ENCODE measurements at regions not wholly inside any gene's neighbourhood (a gene's known extent, or its start where the extent isn't known, plus 50 kb on each side); places are given as distances from the start of the nearest gene placed in this dataset.

DNA sequence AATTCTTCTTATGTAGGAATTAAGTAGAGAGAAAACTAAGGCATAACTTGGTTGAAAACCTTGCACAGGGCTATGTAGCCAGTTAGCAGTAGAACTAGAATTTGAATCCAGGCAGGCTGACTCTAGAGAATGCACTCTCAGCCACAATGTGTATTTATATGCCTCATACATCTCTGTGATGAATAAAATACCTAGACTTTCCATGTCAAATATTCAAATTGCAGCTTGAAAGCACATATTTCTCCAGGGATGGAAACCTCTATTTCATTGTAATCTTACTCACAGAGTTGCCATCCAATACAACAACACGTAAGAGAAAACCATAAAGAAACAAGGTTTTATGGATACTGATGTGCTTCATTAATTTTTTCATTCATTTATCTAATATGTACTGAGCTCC lies 256.0 kb upstream of the FLRT2 start:
- H3K4me3 ChIP-seq = no peak overlapping the region
- no peaks in the 10 kb centered on the region for H3K36me3 ChIP-seq (ENCODE audit: low read depth)
- no peaks in the 10 kb centered on the region for H3K9me3 ChIP-seq
- no peaks in the 10 kb centered on the region for H3K4me1 ChIP-seq (ENCODE audit: low read depth)
- TF ChIP-seq CTCF (IDR thresholded peaks at IDR 0.05) = no peak
- ATAC-seq (no peak), DNase-seq (no peak)
- intact Hi-C loops (cut with DNase I, micrococcal nuclease) = no loop called here

- no peaks in the 10 kb centered on the region for H3K4me1 ChIP-seq (ENCODE audit: low read depth)
- ATAC-seq = no peak
- intact Hi-C loops (cut with DNase I, micrococcal nuclease) = no loop called here
Observed at GRCh38 chr14:85276161-85276978, 253.6 kb upstream of the FLRT2 start.

DNA sequence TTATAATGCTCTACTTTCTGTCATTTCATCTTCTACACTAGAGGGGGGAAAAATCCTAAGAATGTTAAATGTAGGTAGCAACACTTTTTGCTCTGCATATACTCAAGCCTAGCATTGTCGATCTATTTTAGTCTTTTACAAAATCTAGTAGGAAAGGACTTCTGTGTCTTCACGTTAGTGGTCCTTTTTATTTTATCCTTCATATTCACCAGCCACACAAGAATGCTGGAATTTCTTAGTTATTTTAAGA lies 253.0 kb upstream of the FLRT2 start:
- no peak for TF ChIP-seq CTCF (IDR thresholded peaks at IDR 0.05)
- ATAC-seq = no peak
- Histone ChIP-seq H3K9me3 (no peaks in the 10 kb centered on the region), H3K4me1 (ENCODE audit: low read depth) (no peaks in the 10 kb centered on the region), H3K4me3 (no peak overlapping the region), H3K36me3 (ENCODE audit: low read depth) (no peaks in the 10 kb centered on the region)
- DNase-seq = no peak
- intact Hi-C loops (cut with DNase I, micrococcal nuclease) = no loop called here

More at GRCh38 chr14:85276161-85276978, 253.6 kb upstream of the FLRT2 start:
- Histone ChIP-seq H3K4me3 (no peak overlapping the region), H3K36me3 (ENCODE audit: low read depth) (no peaks in the 10 kb centered on the region), H3K9me3 (no peaks in the 10 kb centered on the region)
- TF ChIP-seq CTCF (IDR thresholded peaks at IDR 0.05) = no peak
- no peak for DNase-seq

DNA sequence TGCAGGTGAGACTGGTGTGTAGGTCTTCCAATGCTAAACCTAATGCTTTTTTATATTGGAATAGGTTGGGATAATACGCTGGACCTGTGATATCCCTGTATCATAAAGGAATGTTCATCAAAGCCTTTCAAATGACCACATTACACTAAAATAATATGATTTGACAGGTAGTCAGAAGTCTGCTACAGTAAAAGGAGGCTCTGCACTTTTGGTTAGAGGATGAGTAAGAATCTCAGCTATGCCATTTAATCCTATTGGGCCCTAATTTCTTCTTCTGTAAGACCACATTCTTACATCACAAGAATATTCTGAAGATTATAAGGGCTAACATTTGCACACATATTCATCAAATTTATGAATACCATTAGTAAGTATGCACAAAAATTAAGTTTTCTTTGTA lies 250.5 kb upstream of the FLRT2 start:
- H3K4me3 ChIP-seq = no peak overlapping the region
- H3K4me1 ChIP-seq (ENCODE audit: low read depth) = no peaks in the 10 kb centered on the region
- H3K36me3 ChIP-seq (ENCODE audit: low read depth) = no peaks in the 10 kb centered on the region
- intact Hi-C loops (cut with DNase I, micrococcal nuclease) = no loop called here
- TF ChIP-seq CTCF (IDR thresholded peaks at IDR 0.05) = no peak
- ATAC-seq = no peak
- no peaks in the 10 kb centered on the region for H3K9me3 ChIP-seq
- DNase-seq = no peak

GRCh38 chr14:85280074-85280473 lies 249.9 kb upstream of the FLRT2 start:
- no peak for TF ChIP-seq CTCF (IDR thresholded peaks at IDR 0.05)
- Histone ChIP-seq H3K9me3 (no peaks in the 10 kb centered on the region), H3K4me1 (ENCODE audit: low read depth) (no peaks in the 10 kb centered on the region), H3K36me3 (ENCODE audit: low read depth) (no peaks in the 10 kb centered on the region), H3K4me3 (no peak overlapping the region)
- DNase-seq (no peak), ATAC-seq (no peak)
- intact Hi-C loops (cut with DNase I, micrococcal nuclease) = no loop called here

- no peak overlapping the region for H3K4me3 ChIP-seq
- intact Hi-C loops (cut with DNase I, micrococcal nuclease) = no loop called here
- no peaks in the 10 kb centered on the region for H3K4me1 ChIP-seq (ENCODE audit: low read depth)
- no peaks in the 10 kb centered on the region for H3K9me3 ChIP-seq
- TF ChIP-seq CTCF (IDR thresholded peaks at IDR 0.05) = no peak
- no peaks in the 10 kb centered on the region for H3K36me3 ChIP-seq (ENCODE audit: low read depth)
- no peak for ATAC-seq
- DNase-seq = no peak
Observed at GRCh38 chr14:85281921-85282320, 248.0 kb upstream of the FLRT2 start.

All from mucosa of descending colon (tissue), 3 donors.